Suprapubic skin (tissue), 4 donors: ENCODE measurements at regions not wholly inside any gene's neighbourhood (a gene's known extent, or its start where the extent isn't known, plus 50 kb on each side); places are given as distances from the start of the nearest gene placed in this dataset.
A peak's percentile ranks its signal among the peaks of the same experiment; 100 is the strongest.

Experiments used
- DNase-seq, 2 donors: peaks; one replicate each; pipeline ENCODE4 v3.0.0-alpha.2; 2019; ENCODE audit warnings: low spot score in 2 of 2
- H3K27ac ChIP-seq: fragments of 200-600 bp; sonication (generic); one replicate; pipeline ENCODE4 v1.5.1; 2019
- H3K27me3 ChIP-seq: fragments of 200-600 bp; sonication (generic); one replicate; pipeline ENCODE4 v1.5.1; 2019
- H3K36me3 ChIP-seq: fragments of 200-600 bp; sonication (generic); one replicate; pipeline ENCODE4 v1.5.1; 2019
- H3K4me1 ChIP-seq: fragments of 200-600 bp; sonication (generic); one replicate; pipeline ENCODE4 v1.5.1; 2019
- H3K4me3 ChIP-seq: fragments of 200-600 bp; sonication (generic); one replicate; pipeline ENCODE4 v1.5.1; 2019; ENCODE audit warnings: mild to moderate bottlenecking
- H3K9me3 ChIP-seq: fragments of 200-600 bp; sonication (generic); one replicate; pipeline ENCODE4 v1.5.1; 2019
- CTCF ChIP-seq, 2 donors: fragments of 200-600 bp in 1 of 2; fragments of 450-650 bp in 1 of 2; sonication (generic) in 1 of 2; IDR thresholded peaks; one replicate each; pipeline ENCODE4 v1.5.1; 2016 to 2019; ENCODE audit warnings: antibody characterized with exemption in 2 of 2, mild to moderate bottlenecking in 1 of 2, moderate library complexity in 1 of 2
- EP300 ChIP-seq: sonication (generic); formaldehyde crosslinking; IDR thresholded peaks from one replicate; pipeline ENCODE4 v1.6.1; 2017; ENCODE audit warnings: antibody characterized with exemption
- POLR2A ChIP-seq, 2 donors: fragments of 450-650 bp; IDR thresholded peaks; one replicate each; pipeline ENCODE4 v1.6.1; 2017; ENCODE audit warnings: antibody characterized with exemption in 2 of 2, mild to moderate bottlenecking in 2 of 2, moderate library complexity in 2 of 2
- POLR2AphosphoS5 ChIP-seq, 3 donors: sonication (generic); formaldehyde crosslinking; IDR thresholded peaks; one replicate each; pipeline ENCODE4 v1.6.1; 2017; ENCODE audit warnings: antibody characterized with exemption in 3 of 3
- WGBS: methylation state at CpG from one replicate; pipeline ENCODE4 v1.1.5; 2018; 5-methylcytosine and 5-hydroxymethylcytosine counted together

GRCh38 chr3:159763602-159764489, 224.8 kb upstream of the IL12A start:
- Histone ChIP-seq H3K27ac (peak overlapping the region; percentile 90), H3K27me3 (peaks cover 6% of the 10 kb centered on the region), H3K9me3 (no peaks in the 10 kb centered on the region), H3K4me1 (peaks cover 55% of the 10 kb centered on the region), H3K36me3 (no peaks in the 10 kb centered on the region), H3K4me3 (peak overlapping the region; percentile 83)
- WGBS: 0% methylated on average over 13 of the region's 80 CpGs
- DNase-seq: peak in 1 of 2 donors; percentile 82
- peak in 1 of 3 donors; percentile 32 for TF ChIP-seq POLR2AphosphoS5 (IDR thresholded peaks at IDR 0.05)
- peak in 1 of 2 donors; percentile 31 for TF ChIP-seq CTCF (IDR thresholded peaks at IDR 0.05)
- no peak for TF ChIP-seq EP300

- TF ChIP-seq POLR2A (IDR thresholded peaks at IDR 0.05): no peak
- no peak for TF ChIP-seq CTCF (IDR thresholded peaks at IDR 0.05)
- peak in 1 of 3 donors; percentile 3 for TF ChIP-seq POLR2AphosphoS5 (IDR thresholded peaks at IDR 0.05)
- no peak for TF ChIP-seq EP300
- Histone ChIP-seq H3K27ac (peak overlapping the region; percentile 90), H3K9me3 (no peaks in the 10 kb centered on the region), H3K4me1 (peaks cover 55% of the 10 kb centered on the region), H3K36me3 (no peaks in the 10 kb centered on the region), H3K27me3 (peaks cover 6% of the 10 kb centered on the region), H3K4me3 (peak overlapping the region; percentile 83)
- DNase-seq: peak in 1 of 2 donors; percentile 71
- WGBS: no CpG with 5 or more reads among the region's 51 CpGs
These were observed 224.1 kb upstream of the IL12A start for GRCh38 chr3:159764490-159765029.

- peak overlapping the region; percentile 90 for H3K27ac ChIP-seq
- peak overlapping the region; percentile 83 for H3K4me3 ChIP-seq
- peak; percentile 81 to 88 for DNase-seq
- WGBS: under 1% methylated on average over 25 of the region's 47 CpGs
- peaks cover 55% of the 10 kb centered on the region for H3K4me1 ChIP-seq
- peaks cover 6% of the 10 kb centered on the region for H3K27me3 ChIP-seq
- peak in 1 of 3 donors; percentile 28 for TF ChIP-seq POLR2AphosphoS5 (IDR thresholded peaks at IDR 0.05)
- no peak for TF ChIP-seq EP300
- H3K9me3 ChIP-seq: no peaks in the 10 kb centered on the region
- H3K36me3 ChIP-seq: no peaks in the 10 kb centered on the region
These were observed 223.4 kb upstream of the IL12A start for GRCh38 chr3:159765030-159765859.

- peaks cover 55% of the 10 kb centered on the region for H3K4me1 ChIP-seq
- H3K36me3 ChIP-seq: no peaks in the 10 kb centered on the region
- H3K27ac ChIP-seq: peak overlapping the region; percentile 90
- no peaks in the 10 kb centered on the region for H3K9me3 ChIP-seq
- peaks cover 6% of the 10 kb centered on the region for H3K27me3 ChIP-seq
- peak overlapping the region; percentile 83 for H3K4me3 ChIP-seq
- no peak for TF ChIP-seq POLR2AphosphoS5 (IDR thresholded peaks at IDR 0.05)
- DNase-seq: no peak
- WGBS: 40% methylated on average over 5 of the region's 5 CpGs
These were observed 222.8 kb upstream of the IL12A start for GRCh38 chr3:159765860-159766294.

GRCh38 chr3:159766563-159767185, 222.0 kb upstream of the IL12A start:
- no peak for TF ChIP-seq POLR2AphosphoS5 (IDR thresholded peaks at IDR 0.05)
- TF ChIP-seq CTCF (IDR thresholded peaks at IDR 0.05): peak; percentile 11 to 45
- Histone ChIP-seq H3K27me3 (peaks cover 6% of the 10 kb centered on the region), H3K4me3 (no peak overlapping the region), H3K36me3 (no peaks in the 10 kb centered on the region), H3K4me1 (peaks cover 47% of the 10 kb centered on the region), H3K9me3 (no peaks in the 10 kb centered on the region), H3K27ac (no peak overlapping the region)
- WGBS: 67% methylated on average over 2 of the region's 2 CpGs
- no peak for DNase-seq
